ENCODE measurements at regions not wholly inside any gene's neighbourhood (a gene's known extent, or its start where the extent isn't known, plus 50 kb on each side); places are given as distances from the start of the nearest gene placed in this dataset.
"Not testable (repeated sequence)": the region's sequence is repeated elsewhere in the genome, so short reads cannot be mapped to it uniquely, and the experiment has no call there.

DNA sequence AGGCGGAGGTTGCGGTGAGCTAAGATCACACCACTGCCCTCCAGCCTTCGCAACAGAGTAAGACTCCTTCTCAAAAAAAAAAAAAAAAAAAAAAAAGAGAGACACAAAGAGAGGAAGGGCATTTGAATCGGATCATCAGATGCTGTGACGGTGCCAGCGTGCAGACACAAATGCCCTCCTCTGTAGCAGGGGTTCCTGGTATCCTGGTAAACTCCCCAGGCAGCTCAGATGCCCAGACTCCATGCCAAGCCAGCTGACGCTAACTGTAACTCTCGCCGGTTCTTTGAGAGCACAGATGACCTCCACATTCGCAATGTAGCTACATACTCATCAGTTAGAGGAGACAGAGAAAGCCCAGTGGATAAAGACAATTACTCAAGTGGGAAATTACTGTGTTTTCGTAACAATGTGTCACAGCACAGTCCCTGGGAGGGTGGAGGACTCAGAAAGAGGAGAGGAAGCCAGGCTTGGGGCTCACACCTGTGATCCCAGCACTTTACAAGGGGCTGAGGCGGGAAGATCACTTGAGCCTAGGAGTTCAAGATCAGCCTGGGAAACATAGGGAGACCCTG, 153.1 kb downstream of the BRD1 start:
- DNase-seq = no peak

DNA sequence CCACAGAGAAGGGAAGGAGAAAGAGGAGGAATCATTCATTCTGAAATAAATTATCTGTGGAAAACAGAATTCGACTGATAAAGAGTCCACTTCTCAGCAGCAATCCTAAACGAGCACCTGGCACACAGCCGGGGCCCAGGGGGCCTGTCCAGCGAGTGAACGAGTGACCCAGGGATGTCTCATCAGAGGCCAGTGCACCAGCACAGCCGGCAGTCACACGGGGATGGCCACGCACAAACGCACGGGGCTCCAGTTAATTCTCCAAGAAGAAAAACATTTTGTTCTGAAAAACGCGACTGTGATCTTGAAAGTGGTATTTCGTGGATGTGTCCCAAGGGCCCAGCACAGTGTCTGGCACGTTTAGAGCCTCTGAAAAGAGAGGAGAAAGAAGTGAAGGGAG, 154.6 kb downstream of the BRD1 start:
- no peak for DNase-seq

DNA sequence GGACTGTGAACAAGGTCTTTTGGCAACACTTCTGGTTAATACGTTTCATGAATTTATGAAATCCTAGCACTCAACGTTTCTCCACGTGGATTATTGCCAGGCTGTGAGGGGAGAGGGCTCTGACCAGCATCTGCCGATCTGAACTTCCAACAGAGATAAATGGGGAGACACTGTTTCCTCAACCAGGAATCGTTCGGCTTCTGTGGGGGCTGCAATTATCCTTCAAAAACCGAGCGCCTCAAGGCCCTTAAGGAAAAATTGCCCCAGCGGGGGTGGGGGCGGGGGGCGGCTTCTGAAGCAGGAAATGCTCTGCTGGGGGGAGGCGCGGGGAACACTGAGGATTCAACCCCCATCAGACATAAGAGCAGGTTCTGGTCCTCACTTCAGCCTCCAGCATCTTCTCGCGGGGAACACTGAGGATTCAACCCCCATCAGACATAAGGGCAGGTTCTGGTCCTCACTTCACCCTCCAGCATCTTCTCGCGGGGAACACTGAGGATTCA, 155.6 kb downstream of the BRD1 start:
- DNase-seq = no peak

DNA sequence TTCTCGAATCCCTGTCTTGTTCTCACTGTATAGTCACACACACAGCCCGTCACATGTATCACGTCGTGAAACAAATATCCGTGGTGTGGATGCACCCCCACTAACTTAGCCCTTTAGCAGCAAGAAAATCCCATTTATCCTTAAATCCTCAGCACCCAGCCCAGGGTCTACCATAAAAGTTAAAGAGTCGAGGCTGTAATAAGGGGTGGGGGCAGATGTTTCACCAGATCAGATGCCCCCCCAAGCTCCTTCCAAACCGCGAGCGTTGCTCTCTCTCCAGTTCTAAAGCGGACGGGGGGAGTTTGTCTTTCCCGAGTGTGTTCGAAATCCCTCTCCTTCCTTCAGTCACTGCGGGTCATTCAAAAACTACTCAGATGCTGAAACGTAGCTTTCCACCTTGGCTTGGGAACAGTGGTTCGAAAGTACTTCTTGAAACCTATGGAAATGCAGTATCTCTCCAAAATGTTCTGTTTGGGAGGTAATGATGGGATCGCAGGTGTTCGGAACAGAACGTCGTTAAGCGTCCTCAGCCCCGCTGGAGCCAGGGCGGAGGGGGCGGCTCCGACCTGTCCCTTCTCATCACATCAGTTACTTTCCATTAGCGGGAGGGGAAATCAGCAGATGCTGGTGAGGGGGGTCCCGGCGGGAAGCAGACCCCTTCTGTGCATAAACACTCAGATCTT, 156.2 kb downstream of the BRD1 start:
- no peak for DNase-seq

DNA sequence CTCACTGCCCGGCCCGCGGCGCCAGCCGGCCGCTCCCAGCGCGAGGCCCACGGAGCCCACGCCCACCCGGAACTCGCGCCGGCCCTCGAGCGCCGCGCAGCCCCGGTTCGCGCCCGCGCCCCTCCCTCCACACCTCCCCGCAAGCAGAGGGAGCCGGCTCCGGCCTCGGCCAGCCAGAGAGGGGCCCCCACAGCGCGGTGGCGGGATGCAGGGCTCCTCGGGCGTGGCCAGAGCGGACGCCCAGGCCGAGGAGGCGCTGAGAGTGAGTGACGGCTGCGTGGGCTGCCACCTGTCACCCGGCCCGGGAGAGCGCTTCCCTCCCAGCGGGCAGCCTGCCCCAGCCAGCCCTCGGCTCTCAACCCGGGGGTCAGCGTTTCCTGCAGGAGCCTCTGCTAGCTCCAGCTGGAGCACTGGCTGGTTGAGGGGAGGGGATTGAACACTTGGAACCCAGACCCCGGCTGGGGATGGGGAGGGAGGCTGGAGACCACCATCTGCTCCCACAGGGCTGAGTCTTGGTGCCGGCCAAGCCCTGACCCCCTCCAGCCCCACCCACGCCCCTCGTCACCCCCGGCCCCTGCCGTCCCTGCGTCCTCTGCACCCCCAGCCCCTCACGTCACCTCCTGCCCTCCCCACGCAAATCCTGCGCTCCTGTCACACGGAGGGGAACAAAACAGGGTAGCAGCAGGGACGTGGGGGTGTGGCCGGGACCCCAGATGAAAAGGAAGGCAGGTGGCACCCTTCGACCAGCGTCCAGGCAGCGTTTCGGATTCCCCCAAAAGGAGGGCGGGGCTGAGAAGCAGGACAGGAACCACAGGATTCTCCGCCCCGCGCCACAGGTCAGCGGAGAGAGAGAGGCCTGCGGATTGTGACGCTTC, 157.0 kb downstream of the BRD1 start:
- peak; percentile 13 for DNase-seq

DNA sequence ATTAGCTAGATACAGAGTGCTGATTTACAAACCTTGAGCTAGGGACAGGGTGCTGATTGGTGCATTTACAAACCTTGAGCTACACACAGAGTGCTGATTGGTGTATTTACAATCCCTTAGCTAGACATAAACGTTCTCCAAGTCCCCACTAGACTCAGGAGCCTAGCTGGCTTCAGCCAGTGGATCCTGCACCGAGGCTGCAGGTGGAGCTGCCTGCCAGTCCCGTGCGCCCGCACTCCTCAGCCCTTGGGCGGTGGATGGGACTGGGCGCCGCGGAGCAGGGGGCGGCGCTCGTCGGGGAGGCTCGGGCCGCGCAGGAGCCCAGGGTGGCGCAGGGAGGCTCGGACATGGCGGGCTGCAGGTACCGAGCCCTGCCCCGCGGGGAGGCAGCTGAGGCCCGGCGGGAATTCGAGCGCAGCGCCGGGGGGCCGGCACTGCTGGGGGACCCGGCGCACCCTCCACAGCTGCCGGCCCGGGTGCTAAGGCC, 157.7 kb downstream of the BRD1 start:
- DNase-seq = peak; percentile 26

DNA sequence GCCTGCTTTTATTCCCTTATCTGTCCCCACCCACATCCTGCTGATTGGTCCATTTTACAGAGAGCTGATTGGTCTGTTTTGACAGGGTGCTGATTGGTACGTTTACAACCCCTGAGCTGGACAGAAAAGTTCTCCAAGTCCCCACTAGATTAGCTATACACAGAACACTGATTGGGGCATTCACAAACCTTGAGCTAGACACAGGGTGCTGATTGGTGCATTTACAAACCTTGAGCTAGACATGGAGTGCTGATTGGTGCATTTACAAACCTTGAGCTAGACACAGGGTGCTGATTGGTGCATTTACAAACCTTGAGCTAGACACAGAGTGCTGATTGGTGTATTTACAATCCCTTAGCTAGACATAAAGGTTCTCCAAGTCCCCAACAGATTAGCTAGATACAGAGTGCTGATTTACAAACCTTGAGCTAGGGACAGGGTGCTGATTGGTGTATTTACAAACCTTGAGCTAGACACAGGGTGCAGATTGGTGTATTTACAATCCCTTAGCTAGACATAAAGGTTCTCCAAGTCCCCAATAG, 158.2 kb downstream of the BRD1 start:
- not testable (repeated sequence) for DNase-seq

DNA sequence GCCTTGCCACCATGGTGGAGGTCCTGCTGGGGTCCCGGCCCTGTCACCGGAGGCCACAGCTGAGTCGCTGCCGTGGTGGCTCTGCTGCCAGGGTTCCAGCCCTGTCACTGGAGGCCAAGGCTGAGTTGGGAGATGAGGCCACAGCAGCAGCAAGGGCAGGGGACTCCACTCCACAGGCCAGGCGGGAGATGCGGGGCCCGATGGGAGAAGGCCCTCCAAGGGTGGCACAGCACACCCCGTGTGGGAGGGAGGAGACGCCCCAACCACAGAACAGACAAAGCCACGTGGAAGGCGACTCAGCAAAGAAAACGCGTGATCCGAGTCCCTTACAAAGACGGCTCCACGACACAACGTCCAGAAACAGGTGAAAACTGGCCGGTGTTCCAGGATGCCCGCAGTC, 159.3 kb downstream of the BRD1 start:
- DNase-seq = no peak

DNA sequence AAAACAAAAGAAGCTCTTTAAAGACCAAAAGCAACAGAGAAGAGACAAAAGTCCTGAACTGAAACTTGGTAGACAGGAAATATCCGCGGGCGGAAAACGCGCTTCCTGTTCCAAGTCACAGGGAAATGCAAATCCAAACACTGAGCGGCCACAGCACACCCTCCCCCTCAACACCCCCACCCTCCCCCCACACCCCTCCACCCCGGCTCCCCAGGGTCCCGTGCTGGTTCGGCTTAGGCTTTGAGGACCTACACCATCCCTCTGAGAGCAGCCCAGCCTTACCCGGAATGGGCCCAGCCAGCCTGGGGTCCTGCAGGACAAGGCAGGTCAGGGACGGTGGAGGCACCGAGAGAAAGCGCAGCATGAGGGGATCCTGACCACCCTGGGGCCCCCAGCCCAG, 160.4 kb downstream of the BRD1 start:
- no peak for DNase-seq

DNA sequence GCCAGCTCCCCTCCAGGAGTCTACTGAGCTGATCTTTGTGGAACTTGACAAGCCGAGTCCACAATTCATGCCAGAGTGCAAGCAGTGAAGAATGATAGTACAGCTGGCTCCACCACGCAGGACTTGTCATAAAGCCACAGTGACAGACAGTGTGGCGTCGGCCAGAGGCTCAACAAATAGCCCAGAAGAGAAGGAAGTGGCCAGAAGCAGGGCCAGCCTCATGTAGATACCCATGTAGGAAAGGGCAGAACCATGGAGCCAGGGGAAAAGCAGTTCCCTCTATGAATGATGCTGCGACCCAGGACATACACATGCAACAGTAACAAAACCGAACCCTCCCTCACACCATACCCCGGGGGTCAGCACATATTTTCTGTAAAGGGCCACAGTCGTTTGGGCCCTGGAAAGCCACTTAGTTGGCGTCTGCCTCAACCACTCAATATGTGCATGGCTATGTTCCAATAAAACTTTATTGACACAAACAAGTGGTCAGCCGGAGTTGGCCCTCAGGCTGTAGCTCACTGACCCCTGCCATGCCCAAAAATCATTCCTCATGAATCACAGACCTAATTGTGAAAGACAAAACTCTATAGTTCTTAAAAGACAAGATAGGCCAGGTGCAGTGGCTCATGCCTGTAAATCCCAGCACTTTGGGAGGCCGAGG, 161.4 kb downstream of the BRD1 start:
- no peak for DNase-seq

DNA sequence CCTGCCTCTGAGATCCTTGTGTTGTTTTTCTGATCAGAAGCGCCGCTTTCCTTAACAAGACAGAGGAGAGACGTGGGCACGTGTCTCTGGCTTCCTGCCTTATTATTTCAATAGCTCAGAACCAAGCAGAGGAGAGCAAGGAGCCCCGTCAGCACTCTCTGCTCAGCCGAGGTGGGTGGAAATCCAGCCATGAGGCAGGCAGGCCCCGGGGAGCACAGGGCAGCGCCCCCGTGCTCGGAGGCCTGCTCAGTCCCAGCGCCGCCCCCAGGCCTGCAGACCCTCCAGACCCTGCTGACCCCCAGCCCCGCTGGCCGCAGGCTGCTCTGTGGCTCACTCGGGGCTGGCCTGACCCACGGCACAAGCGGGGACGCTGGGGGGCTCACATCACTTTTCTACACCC, 162.8 kb downstream of the BRD1 start:
- DNase-seq = no peak

DNA sequence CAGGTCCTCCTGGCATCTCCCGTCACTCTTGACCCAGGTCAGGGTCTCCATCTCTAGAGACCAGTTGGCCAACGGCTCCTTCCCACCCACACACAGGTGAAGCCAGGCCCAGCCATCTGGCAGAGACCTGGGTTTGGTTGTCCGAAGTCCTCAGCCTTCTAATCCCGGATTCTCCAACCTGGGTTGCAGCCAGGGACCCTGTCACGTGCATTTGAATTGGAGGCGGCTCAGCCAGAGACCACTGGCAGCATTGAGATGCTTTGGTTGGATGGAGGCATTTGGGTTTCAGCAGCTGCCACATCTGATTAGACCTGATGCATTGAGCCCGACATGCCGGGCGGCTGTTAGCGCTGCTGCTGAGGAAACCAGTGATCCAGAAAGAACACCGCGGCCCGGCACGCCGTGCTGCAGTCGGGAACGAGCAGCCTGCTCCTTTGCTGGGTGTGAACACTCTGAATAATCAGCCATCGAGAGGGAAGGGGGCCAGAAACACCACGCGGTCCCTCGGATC, 163.2 kb downstream of the BRD1 start:
- DNase-seq = no peak

DNA sequence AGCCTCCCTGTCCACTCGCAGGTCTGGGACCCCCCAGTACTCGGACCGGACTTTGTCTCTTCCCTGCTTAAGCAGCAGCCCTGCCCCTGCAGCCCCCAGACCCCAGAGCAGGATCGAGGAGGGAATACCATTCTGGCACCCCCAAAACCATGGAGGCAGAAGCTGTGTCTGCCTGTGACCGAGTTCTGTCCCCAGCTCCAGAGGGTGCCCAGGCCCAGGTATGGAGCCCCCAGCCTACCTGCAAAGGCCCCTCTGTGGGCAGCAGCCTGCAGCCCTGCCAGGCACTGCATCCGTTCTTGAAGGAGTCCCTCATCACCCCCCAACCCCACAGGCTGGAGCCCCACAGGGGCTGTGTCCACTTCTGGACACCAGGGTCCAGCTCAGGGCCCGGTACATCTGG, 163.8 kb downstream of the BRD1 start:
- no peak for DNase-seq

DNA sequence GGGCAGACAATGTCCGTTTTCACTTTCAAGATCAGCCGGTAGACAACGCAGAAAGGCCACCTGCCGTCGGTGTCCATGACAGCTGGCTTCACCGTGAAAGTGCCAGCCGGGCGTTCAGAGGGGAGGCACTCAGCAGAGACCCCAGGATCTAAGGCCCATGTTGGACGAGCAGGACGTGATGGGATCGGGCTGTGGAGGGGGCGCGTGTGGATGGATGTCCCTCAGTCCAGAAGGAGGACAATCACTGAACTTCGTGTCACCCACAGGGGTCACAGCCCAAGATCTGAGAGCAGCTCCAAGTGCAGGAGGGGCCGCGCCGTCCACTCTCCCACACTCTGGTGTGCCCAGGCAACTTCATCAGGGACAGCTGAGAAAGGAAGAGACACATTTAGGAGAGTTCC, 164.4 kb downstream of the BRD1 start:
- DNase-seq = no peak

DNA sequence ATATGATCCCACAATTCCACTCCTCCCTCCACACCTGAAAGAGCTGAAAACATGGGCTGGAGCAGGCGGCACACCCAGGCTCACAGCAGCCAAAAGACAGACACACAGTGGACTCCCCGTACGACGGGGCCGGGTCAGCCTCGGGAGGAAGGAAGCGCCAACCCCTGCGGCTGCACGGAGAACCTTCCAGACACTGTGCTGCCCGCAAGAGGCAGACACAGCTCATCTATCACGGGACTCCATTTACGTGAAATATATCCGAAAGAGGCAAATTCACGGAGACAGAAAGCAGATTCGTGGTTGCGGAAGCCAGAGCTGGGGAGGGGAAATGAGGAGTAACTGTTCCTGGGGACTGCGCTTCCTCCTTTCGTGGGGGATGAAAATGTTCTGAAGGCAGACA, 165.0 kb downstream of the BRD1 start:
- no peak for DNase-seq

DNA sequence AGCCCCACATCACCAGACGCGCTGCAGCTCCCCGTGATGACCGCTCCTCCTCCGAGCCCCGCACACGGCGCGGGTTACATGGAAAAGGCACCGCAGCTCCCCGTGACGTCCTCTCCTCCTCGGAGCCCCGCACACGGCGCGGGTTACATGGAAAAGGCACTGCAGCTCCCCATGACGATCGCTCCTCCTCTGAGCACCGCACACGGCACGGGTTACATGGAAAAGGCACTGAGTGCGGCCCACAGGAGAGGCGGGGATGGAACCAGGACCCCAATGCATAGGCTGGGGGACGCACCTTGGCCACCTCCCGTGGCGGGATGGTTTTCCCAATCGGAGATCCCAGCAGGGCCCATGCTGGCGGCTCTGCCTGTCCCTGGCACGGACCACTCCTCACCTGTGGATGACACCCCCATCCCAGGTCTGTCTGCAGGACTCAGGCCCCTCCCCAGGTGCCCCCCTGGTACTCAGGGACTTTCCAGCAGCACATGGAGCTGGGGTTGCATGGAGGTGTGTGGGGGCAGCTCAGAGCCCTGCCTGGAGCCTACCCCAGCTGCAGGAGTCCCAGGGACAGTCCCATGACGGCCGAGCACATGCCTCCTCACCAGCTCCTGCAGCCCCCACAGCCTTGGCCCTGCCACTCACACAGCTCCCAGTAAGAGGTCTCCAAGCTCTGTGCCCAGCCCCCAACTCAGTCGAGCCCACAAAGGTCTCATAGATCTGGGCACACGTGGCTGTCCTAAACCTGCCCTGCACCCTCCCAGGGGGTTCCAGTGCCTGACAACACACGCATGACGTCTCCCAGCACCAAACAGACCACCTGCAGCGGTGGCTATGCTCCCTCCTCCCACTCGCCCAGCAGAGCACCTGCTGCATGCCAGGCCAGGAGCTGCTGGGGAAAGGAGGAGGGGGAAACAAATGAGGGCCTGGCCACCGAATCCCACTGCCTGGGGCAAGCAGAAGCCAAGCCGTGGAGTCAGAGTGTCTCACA, 166.6 kb downstream of the BRD1 start:
- peak; percentile 18 for DNase-seq

DNA sequence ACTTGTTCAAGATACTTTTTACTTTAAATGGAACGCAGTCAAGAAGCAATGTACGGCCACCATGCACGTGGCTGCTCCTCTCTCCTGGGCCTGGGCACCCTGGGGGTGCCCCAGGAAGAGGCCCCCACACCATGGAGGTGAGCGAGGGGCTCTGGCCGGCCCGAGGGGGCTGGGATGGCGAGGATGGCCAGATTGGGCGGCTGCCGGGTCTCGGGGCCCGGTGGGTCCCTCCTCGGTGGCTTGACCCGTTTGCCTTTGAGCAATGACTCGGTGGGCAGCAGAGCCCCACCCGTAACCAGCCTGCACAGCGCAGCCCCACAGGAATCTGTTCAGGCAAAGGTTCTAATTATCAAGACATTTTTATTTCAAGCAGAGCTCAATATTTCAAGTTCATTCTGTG, 167.4 kb downstream of the BRD1 start:
- DNase-seq = no peak

DNA sequence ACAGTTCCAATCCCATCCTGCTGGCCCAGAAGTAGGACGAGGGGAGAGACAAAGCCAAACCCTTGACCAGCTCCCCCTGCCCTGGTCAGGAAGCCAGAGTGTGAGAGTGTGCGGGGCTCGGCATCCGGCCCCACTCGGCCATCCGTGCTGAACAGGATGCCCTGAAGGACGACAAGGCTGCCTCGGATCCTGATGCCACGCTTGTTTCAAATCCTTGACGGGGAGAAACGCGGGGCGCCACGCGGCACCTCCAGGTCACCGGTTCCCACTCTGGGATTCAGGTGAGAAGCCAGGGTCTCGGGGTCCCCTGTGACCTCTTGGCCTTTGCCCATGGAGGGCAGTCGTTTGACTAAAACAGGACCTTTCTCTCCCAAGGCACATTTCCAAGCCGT, 167.8 kb downstream of the BRD1 start:
- DNase-seq = no peak

DNA sequence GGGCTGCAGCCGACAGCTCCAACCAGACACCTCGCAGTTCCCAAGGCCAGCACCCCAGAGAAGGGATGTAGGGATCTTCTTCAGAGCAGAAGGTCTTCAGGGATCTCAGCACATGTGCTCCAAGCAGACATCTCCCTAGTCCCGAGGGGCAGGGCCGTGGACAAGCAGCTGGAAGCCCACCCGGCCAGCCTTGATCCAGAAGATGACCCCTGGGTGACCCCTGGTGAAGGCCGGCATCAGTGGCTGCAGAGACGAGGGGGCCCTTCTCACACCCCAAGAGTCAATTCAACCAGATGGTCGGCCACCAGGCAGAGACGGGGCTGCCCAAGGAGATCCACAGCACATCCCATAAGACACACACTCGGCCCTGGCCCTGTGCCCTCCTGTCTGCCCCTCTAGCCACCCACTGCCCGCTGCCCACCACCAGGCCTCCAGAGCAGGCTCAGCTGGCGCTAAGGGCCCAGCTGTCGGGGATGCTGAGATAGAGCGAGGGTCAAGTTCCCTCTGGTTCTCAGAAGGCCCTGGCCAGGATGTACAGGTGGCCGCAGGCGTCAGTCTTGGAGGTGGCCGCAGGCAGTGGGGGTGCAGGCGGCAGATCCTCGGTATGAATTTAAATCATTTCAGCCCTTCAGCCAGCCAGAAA, 168.3 kb downstream of the BRD1 start:
- no peak for DNase-seq

DNA sequence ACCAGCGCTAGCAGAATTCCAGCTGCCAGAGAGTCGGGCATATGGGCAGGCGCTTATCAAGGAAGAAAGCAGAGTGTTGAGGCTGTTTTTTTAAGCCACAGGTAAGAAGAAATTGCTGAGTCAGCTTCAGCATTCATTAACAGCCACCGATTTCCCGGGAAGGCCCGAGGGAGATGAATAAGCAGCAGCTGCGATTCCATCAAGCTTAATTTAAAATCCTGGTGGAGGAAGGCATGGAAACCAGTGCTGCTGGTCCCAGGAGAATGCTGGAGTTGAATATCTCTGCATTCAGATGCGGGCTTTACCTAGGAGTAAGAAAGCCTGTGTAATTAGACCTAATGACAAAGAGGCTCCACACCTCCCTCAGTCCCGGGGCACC, 168.8 kb downstream of the BRD1 start:
- no peak for DNase-seq

DNA sequence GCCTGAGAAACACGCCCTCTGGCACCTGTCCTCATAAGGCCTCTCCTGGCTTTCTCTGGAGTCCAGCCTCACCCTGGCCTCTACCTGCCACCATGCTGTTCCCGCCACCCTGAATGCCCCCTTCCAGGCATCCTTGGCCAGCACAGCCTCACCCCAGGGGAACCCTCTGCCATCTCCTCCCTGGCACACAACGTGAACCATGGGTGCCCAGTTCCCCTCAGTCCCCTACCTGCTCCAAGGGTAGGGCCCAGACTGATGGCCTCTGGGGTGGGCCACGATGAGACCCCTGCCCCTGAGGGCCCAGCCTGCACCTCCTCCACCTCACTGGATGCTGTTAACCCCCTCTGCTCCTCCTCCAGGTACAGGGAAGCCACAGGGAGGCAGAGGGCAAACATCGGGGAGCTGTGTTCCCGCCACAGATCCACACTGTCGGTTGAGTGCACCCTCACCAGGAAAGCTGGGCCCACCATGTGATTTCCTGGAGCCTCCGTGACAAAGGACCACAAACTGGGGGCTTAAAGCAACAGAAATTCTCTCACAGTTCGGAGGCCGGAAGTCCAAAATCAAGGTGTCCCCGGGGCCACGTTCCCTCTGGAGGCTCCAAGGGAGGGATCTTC, 169.6 kb downstream of the BRD1 start:
- DNase-seq = no peak

Data from NCI-H1105 (cell line).